NCI-H2227 treated with DMSO at 0.1 percent for 48 hours (cell line): ENCODE measurements at regions not wholly inside any gene's neighbourhood (a gene's known extent, or its start where the extent isn't known, plus 50 kb on each side); places are given as distances from the start of the nearest gene placed in this dataset.
"Not testable (repeated sequence)": the region's sequence is repeated elsewhere in the genome, so short reads cannot be mapped to it uniquely, and the experiment has no call there.

Experiments used
- DNase-seq: peaks from one replicate; lab custom pipeline; 2025; lab: John Stamatoyannopoulos, UW

DNA sequence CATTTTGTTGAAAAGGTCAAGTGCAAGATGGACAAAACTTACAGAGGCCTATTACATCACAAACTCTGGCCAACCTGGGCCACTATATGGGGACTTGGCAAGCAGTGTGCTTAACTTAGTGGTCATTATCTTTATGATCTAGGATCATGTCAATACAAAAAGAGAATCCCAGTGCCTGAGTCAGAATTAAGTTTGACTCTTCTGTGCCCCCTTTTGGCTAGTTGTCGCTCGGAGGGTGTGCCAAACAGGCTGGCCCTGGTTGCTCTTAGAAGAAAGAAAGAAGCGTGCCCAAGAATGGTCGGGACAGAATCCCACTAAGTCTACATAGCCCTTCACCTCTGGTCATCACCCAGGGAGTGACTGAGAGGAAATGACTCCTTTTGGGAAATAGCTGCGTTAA lies 100.1 kb downstream of the EIF4E start:
- no peak for DNase-seq

- no peak for DNase-seq
Measured at GRCh38 chr4:98827661-98828060, 101.3 kb downstream of the EIF4E start.

DNA sequence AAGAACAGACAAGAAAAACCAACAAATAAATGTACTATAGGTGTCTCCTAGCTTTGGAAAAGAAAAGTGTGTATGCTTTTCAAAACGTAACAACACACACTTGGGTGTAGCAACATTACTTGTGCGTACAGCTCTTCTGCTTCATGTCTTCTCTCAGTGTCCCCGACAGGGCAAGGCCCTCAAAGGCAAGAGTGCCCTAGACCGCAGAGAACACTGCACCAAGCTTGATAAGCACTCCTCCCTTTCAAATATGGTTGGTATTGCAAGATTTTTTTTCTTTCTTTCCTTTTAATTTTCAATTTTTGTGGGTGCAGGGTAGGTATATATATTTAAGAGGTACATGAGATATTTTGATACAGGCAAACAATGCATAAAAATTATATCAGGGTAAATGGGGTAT lies 106.8 kb downstream of the EIF4E start:
- no peak for DNase-seq

GRCh38 chr4:98818116-98818515 lies 110.8 kb downstream of the EIF4E start:
- DNase-seq, result not testable (repeated sequence)

DNA sequence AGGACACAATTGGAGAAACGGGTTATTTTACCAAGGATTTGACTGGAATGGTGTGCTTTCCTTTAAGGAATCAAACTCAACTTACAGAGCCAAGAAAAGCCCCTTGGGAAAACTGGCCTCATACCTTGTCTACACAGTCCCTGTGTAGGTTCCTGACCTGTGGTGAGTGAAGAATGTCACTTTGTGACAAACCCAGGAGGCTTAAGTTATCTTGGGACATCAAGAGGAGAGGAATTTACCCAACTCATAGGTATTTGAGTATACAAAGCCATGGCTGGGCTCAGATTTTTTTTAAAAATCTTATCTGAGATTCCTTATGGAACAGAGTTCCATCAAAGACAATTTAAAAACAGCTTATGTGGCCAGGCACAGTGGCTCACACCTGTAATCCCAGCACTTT lies 112.1 kb downstream of the EIF4E start:
- no peak for DNase-seq

DNA sequence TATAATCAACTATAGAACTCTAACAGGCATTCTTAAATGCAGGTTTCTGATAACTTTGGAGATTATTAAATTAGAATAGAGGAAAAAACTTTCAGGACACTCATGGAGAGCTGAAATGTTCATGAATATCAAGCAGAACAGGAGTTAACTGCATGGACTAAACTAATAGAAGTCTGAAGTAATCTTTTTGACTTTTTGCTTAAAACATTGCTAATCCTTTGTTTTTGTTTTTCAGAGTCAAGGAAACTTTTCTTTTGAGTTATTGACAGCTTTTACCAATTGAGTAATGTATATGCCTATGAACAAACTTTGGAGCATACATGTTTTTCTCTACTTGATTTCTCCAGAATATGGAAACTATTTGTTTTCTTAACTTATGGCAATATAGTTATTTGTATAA lies 112.5 kb downstream of the EIF4E start:
- no peak for DNase-seq

DNA sequence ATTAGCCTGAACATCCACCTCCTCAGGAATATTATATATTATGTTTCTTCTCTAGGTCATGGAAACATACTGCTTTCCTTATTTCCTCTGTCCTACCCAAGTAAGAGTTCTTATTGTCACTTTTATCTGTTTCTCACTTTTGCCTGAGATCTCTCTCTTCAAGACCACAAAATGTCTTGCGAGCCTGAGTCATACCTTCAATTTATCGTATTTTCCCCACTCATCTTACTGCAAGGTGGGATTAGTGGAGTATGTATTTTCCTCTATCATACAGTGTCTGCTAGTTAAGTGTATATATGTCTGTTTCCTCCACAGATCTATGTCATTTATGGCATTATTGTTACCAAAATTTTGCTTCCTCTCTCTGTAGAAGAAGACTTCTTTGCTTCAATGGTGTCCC lies 124.5 kb downstream of the EIF4E start:
- DNase-seq, result no peak

GRCh38 chr4:98803251-98803650 lies 125.7 kb downstream of the EIF4E start:
- DNase-seq, result no peak

- no peak for DNase-seq
Measured at GRCh38 chr4:98802770-98803198, 126.1 kb downstream of the EIF4E start.

- DNase-seq, result no peak
Measured at GRCh38 chr4:98801259-98801725, 127.6 kb downstream of the EIF4E start.

DNA sequence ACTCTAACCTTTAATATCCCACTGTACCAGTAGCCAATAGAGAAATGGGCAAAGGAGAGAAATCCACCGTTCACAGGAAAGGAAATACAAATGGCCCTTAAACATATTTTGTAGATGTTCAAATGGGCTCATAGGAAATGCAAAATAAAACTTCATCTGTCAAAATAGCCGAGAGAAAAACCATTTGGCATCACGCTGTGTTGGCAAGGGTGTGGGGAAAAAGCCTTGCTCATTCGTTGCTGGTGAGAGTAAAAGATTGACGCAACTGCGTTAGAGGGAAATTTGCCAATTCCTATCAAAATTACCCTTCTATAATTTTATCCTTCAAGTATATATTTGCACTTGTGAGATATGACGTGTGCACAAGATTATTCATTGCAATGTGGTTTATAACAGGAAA lies 131.9 kb downstream of the EIF4E start:
- DNase-seq, result no peak

- no peak for DNase-seq
Measured at GRCh38 chr4:98794565-98795205, 134.2 kb downstream of the EIF4E start.

- no peak for DNase-seq
Measured at GRCh38 chr4:98793658-98794057, 135.2 kb upstream of the TSPAN5 start.

GRCh38 chr4:98786866-98787265 lies 128.5 kb upstream of the TSPAN5 start:
- DNase-seq, result no peak

DNA sequence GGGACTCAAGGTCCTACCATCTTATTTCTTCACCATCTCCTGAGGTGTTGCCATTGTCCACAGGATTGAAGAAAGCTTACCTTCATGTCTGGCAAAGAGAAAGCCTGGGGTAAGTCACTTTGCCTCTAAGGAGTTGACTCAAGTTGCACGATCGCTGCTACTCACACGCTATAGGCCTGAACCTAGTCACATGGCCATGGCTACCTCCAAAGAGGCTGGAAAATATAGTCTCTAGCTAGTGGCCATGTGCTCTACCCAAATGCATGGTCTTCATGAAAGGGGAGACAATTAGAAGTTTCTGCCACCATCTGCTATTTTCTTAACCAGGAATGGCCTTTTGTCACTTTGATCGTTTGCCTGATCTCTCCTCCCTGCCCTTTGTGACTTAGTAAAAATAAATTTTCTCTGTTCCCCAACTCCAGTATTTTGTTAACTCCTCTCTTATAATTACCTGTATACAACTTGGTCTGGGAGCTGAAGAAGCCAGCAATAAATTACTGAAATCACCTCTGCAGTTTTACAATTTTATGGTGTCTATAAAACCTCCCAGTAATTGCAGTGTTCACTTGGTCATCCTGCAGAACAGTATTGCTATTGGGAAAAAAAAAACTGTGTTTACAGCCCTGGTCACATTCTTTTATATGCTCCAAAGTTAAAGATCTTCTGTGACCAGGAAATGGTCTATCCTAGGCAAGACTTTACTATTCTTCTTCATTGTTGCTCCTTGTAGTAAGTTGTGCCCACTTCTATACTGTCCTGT lies 126.7 kb upstream of the TSPAN5 start:
- DNase-seq, result no peak

- no peak for DNase-seq
Measured at GRCh38 chr4:98781641-98782357, 123.4 kb upstream of the TSPAN5 start.

DNA sequence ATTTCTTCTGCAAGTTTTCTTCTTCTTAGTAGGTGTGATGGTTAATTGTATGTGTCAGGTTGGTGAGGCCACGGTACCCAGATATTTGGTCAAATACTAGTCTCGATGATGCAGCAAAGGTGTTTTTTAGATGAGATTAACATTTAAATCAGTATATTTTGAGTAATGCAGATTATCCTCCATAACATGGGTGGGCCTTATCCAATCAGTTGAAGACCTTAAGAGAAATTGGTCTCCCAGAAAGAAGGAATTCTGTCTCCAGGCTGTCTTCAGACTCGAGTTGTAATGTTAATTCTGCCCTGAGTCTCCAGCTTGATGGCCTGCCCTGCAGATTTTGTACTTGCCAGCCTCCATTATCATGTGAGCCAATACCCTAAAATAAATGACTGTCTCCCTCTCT lies 122.5 kb upstream of the TSPAN5 start:
- DNase-seq, result no peak

DNA sequence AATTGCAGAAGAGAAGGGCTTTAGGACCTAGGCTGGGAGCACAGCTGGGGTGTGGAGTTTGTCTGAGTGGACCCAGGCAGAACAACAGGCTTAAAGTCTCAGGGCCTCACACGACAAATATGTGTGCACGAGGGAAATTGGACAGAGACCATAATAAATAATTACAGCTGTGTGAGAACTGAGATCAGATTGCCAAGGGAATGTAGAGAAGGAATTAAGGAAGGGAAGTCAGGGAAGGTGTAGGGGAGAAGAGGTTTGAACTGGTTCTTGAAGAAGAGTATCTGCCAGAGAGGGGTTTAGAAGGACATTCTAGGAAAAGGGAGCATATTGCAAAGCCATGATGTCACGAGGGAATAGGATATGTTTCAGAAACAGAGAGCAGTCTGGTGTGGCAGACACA lies 120.7 kb upstream of the TSPAN5 start:
- DNase-seq, result no peak

DNA sequence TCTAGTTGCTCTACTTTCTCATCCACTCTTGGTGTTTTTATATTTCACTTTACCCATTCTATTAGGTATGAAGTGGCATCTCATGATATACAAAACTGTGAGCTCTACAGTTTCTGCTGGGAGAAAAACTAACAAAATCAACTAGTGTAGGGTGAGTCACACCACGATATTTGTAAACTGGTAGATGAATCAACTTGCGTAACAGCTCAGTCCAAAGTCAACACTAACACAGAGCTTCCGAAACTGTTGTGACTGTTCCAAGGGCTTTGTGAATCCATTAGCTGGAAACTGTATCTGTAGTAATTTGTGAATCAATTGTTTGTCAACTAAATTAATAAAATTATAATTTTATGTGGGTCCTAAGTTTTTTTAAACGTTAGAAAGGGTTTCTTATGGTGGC lies 119.8 kb upstream of the TSPAN5 start:
- DNase-seq, result no peak

DNA sequence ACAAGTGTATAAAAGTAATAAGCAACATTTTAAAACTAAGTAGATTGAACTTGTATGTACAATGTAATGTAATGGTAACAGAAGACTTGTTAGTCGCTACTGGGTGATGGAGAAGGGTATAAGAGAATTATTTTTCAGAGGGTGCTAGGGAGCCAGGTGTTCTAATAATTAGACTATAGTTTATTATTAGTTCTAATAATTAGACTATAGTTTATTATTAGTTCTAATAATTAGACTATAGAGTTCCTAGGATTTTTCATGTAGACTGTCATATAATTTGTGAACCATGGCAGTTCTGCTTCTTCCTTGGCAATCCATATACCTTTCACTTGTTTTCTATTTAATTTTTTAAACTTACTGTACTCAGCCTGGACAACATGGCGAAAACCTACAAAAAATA lies 117.3 kb upstream of the TSPAN5 start:
- no peak for DNase-seq

- no peak for DNase-seq
Measured at GRCh38 chr4:98773638-98774037, 115.2 kb upstream of the TSPAN5 start.

GRCh38 chr4:98771959-98772632 lies 113.7 kb upstream of the TSPAN5 start:
- DNase-seq, result no peak

- no peak for DNase-seq
Measured at GRCh38 chr4:98765771-98766170, 107.4 kb upstream of the TSPAN5 start.
